ENCODE measurements at regions not wholly inside any gene's neighbourhood (a gene's known extent, or its start where the extent isn't known, plus 50 kb on each side); places are given as distances from the start of the nearest gene placed in this dataset.

- ATAC-seq: peak; percentile 77
- no peak for TF ChIP-seq OSR1 (CRISPR knock-in tag; IDR thresholded peaks at IDR 0.05)
Observed at GRCh38 chr10:44857363-44858016, 53.6 kb upstream of the TMEM72 start.

- ATAC-seq: no peak
- TF ChIP-seq RARB (CRISPR knock-in tag; IDR thresholded peaks at IDR 0.05): no peak
- TF ChIP-seq TSHZ2 (CRISPR knock-in tag; IDR thresholded peaks at IDR 0.05): no peak
- no peak for TF ChIP-seq ZNF70 (CRISPR knock-in tag; IDR thresholded peaks at IDR 0.05)
- TF ChIP-seq PPARA (CRISPR knock-in tag; IDR thresholded peaks at IDR 0.05; ENCODE audit: borderline replicate concordance): no peak
- no peak for TF ChIP-seq TOX (CRISPR knock-in tag; IDR thresholded peaks at IDR 0.05; ENCODE audit: borderline replicate concordance)
- TF ChIP-seq PATZ1 (CRISPR knock-in tag; IDR thresholded peaks at IDR 0.05; ENCODE audit: borderline replicate concordance): no peak
- no peak for TF ChIP-seq ZC3H10 (CRISPR knock-in tag; IDR thresholded peaks at IDR 0.05)
- no peak for TF ChIP-seq ISL1 (CRISPR knock-in tag; IDR thresholded peaks at IDR 0.05)
- TF ChIP-seq ESRRG (CRISPR knock-in tag; IDR thresholded peaks at IDR 0.05): no peak
- no peak for TF ChIP-seq OSR1 (CRISPR knock-in tag; IDR thresholded peaks at IDR 0.05)
- no peak for TF ChIP-seq ZFP3 (CRISPR knock-in tag; IDR thresholded peaks at IDR 0.05)
- TF ChIP-seq ZFP30 (CRISPR knock-in tag; IDR thresholded peaks at IDR 0.05): no peak
- no peak for TF ChIP-seq BACH2 (CRISPR knock-in tag; IDR thresholded peaks at IDR 0.05; ENCODE audit: borderline replicate concordance)
Observed at GRCh38 chr10:44858017-44858371, 53.1 kb upstream of the TMEM72 start.

GRCh38 chr10:44858988-44859387, 52.1 kb upstream of the TMEM72 start:
- ATAC-seq: no peak
- no peak for TF ChIP-seq OSR1 (CRISPR knock-in tag; IDR thresholded peaks at IDR 0.05)
- TF ChIP-seq POU6F1 (CRISPR knock-in tag; IDR thresholded peaks at IDR 0.05; ENCODE audit: borderline replicate concordance, low read depth): no peak
- no peak for TF ChIP-seq ISL1 (CRISPR knock-in tag; IDR thresholded peaks at IDR 0.05)
- TF ChIP-seq SNAI2 (CRISPR knock-in tag; IDR thresholded peaks at IDR 0.05): no peak
- no peak for TF ChIP-seq ESRRG (CRISPR knock-in tag; IDR thresholded peaks at IDR 0.05)
- no peak for TF ChIP-seq CSDC2 (CRISPR knock-in tag; IDR thresholded peaks at IDR 0.05)
- TF ChIP-seq BACH2 (CRISPR knock-in tag; IDR thresholded peaks at IDR 0.05; ENCODE audit: borderline replicate concordance): no peak
- TF ChIP-seq CREB5 (CRISPR knock-in tag; IDR thresholded peaks at IDR 0.05; ENCODE audit: low read depth): no peak
- TF ChIP-seq PATZ1 (CRISPR knock-in tag; IDR thresholded peaks at IDR 0.05; ENCODE audit: borderline replicate concordance): no peak
- TF ChIP-seq ARNTL (CRISPR knock-in tag; IDR thresholded peaks at IDR 0.05; ENCODE audit: borderline replicate concordance, low read depth): no peak
- TF ChIP-seq TOX (CRISPR knock-in tag; IDR thresholded peaks at IDR 0.05; ENCODE audit: borderline replicate concordance): no peak
- no peak for TF ChIP-seq ZNF8 (CRISPR knock-in tag; IDR thresholded peaks at IDR 0.05)
- TF ChIP-seq PPARA (CRISPR knock-in tag; IDR thresholded peaks at IDR 0.05; ENCODE audit: borderline replicate concordance): no peak
- TF ChIP-seq ZNF565 (CRISPR knock-in tag; conservative IDR thresholded peaks at IDR 0.05; ENCODE audit: low read depth): no peak

Measured in SK-N-SH treated with all-trans-retinoic acid at 6 μM for 48 hours (cell line).